ENCODE measurements at regions not wholly inside any gene's neighbourhood (a gene's known extent, or its start where the extent isn't known, plus 50 kb on each side); places are given as distances from the start of the nearest gene placed in this dataset.
"Not testable (repeated sequence)": the region's sequence is repeated elsewhere in the genome, so short reads cannot be mapped to it uniquely, and the experiment has no call there.

DNA sequence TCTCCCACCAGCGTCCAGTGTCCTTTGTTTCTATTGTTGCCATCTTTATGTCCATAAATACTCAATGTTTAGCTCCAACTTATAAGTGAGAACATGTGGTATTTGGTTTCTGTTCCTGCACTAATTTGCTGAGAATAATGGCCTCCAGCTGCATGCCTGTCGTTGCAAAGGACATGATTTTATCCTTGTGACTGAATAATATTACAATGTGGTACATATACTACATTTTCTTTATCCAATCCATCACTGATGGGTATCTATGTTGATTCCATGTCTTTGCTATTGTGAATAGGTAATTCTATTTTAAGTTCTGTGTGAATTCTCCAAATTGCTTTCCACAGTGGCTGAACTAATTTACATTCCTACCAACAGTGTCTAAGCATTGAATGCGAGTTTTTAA lies 578.6 kb upstream of the CA10 start:
- DNase-seq (ENCODE audit: low read depth) = no peak

DNA sequence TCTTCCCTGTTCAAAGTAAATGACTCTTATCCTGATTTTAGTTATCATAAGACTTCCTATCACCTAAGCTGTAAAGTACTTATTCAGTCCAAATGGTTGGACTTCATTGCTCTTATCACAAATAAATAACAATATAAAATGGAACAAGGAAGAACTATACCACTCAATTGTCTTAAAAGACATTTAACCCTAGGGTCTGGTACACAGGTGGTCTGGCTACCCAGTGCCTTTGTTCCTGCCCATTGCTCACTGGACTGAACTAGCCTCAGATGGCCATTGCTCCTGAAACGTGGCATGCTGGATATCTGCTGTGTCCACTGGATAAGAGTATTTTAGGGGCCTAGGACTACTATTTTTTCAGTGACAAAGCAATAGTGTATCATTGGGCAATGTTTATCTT lies 574.3 kb upstream of the CA10 start:
- DNase-seq (ENCODE audit: low read depth) = no peak

DNA sequence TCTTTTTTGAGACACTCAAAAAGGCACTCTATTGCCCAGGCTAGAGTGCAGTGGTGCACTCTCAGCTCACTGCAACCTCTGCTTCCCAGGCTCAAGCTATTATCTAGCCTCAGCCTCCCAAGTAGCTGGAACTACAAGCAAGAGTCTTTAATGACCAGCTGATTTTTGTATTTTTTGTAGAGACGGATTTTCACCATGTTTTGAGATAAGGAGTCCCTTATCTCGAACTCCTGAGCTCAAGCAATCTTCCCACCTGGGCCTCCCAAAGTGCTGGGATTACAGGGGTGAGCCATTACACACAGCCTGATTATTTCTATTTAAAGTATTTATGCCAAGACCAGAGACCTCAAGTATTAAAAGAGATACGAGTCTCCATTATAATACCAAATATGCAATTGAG lies 566.1 kb upstream of the CA10 start:
- no peak for DNase-seq (ENCODE audit: low read depth)

DNA sequence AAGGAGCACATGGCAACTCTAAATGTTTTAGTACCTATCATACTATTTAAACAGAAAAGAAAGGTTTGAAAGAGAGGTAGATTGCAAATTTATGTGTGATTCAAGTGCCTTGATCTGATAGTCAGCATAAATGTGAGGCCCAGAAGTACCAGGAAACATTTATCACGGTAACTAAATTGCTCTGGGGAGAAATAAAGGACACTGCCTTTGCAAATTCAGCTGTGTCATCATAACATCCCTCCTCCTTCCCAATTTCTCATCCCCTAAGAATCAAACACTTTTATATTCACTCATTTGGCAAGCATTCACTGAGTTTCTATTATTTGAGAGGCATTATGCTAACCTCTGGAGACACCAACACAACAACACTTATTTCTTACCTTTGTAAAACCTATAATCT lies 563.4 kb upstream of the CA10 start:
- DNase-seq (ENCODE audit: low read depth) = no peak

DNA sequence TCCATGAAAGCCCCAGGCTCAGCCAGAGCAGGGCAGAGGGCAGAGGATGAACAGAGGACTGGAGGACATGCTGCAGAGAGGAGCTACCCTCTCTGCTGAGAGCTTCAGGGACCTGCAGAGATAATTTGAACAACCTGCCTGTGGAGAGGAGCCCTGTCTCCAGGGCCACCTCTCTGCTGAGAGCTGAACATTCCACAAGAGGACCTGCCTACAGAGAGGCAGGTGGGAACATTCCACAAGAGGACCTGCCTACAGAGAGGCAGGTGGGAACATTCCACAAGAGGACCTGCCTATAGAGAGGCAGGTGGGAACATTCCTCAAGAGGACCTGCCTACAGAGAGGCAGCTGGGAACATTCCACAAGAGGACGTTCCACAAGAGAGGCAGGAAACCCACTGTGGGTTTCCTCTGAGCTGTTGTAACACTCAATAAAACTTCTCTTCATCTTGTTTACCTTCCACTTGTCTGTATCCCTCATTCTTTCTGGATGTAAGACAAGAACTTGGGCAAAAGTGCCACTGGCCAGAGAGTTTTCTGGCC lies 551.9 kb upstream of the CA10 start:
- DNase-seq (ENCODE audit: low read depth) = no peak

DNA sequence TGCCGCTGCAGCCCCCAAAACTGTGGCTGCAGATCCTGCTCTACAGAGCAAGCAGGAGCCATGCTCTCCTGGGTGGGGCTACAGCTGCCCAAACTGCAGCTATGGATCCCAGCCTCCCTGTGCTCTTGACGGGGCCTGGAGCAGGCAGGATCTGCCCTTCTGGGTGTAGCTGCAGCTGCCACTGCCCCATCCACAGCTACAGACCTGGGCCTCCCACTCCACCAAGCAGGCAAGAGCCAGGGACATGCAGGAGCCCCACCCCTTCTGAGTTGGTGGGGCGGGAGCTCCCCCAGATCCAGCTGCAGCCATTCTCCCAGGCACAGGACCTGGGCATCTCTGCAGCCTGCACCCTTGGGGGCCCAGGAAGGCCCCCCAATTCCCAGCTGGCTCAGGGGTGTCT lies 551.2 kb upstream of the CA10 start:
- DNase-seq (ENCODE audit: low read depth) = no peak

DNA sequence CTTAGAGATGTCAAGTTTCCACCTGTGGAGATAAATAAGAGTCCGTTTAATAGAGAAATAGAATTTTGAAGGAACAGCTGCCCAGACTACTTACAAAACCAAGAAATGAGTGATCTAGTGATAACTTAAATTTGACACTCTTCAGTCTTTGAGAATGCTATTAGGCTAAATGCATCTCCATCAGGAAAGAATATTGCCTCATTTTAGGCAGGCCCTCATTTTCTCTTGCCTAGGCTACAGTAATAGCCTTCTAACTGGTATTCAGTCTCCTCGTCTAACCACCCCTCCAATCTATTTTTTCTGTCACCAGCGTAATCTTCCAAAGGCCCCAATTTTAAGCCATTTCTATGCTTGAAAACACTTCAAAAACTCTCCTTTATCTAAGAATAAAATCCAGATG lies 537.8 kb upstream of the CA10 start:
- no peak for DNase-seq (ENCODE audit: low read depth)

DNA sequence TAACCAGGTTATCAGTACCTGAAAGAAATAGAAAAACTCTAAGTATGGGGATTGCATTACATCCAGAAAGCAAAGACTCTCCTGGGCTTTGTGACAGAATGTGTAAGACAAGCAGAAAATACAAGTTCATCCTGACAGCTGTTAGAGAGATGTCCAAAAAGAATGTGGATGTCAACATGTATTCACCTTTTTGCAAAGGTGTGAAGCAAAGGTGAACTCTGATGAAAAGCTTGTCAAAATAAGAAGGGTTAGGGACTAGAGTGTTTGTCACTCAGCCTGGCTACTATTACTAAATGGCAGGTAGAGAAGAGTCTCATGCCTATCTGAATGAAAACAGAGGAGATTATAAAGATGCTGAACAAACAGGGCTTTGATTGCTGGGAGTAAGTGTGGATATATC lies 527.6 kb upstream of the CA10 start:
- DNase-seq (ENCODE audit: low read depth) = no peak

DNA sequence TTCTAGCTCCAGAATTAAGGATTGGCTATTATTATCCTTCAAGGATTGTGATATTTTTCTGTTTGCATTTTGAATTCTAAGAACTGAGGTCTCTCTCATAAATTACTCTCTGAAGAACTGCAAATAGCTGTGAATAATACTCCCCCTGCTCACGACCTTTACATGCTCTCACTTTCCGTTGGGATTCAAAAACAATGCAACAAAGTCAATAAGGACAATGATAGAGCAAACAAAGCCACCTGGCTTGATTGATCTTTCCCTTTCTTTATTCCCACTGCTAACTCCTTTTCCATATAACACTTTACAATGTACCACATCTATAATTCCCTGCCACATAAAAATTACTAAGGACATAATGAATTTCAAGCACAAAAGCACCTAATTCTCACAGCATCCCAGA lies 523.0 kb upstream of the CA10 start:
- no peak for DNase-seq (ENCODE audit: low read depth)

DNA sequence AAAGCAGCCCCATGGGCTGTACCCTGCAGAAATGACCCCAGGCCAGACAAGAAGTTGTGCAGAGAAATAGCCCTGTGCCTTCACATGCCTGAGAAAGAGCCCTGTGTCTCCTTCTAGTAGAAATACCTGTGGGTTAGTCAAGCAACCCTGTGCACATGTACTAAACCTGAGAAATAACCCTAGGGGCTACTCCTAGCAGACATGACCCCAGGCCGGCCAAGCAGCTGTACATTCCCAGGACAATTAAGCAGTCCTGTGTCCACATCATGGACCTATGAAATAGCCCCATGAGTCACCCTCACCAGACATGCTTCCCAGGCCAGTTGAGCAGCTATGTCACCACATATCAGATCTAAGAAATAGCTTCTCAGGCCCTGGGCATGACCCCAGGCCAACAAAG lies 519.7 kb upstream of the CA10 start:
- DNase-seq (ENCODE audit: low read depth) = no peak

DNA sequence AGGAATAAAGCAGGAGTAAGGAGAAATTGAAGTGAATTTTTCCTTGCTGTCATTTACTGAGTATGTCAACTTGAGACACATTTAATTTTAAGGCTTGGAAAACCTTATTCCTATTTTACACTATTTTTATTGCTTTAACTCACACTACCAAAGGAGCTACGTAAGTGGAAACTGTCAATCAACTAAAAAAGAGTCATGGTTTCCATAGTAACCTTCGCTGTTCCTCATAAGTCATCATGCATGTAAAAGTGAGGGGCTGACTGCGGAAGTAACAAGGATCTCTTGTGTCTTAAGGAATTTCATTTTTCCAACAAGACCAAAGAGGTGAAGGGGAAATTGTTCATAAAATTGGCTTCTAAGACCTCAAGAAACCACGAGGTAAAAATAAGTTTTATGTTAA lies 516.2 kb upstream of the CA10 start:
- DNase-seq (ENCODE audit: low read depth) = no peak

DNA sequence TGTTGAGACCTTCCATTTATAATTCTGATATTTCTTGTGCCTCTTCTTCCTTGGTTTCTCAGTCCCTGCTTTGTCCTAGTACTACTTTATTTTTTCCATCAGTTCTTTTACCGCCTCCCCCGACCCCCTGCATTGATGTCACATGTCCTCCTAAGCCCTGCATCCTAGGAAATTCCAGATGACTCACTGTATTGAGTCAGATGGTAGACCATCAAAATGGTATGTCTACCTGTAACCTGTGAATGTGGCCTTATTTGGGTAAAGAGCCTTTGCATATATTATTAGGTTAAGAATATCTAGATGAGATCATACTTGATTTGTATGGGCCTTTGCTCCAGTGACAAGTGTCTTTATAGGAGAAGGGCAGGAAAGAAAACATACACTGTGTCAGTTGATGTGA lies 515.3 kb upstream of the CA10 start:
- no peak for DNase-seq (ENCODE audit: low read depth)

DNA sequence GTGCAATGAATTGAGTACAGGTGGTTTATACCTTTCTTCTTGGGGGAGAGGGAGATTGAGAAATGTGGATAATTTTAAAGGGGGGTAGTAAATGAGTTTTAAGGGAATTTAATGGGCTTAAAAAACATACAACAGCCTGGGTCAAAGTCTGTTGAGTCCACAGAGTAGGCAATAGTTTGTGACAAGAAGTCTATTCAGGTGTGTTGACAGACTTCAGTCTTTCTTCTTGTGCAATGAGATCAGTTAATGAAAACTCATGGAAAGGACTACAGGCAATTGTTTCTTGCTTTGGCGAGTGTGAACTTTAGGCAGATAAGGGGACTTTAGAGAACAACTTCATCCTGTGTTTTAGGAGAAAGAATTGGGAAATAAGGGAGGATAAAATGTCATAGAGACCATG lies 507.8 kb upstream of the CA10 start:
- no peak for DNase-seq (ENCODE audit: low read depth)

DNA sequence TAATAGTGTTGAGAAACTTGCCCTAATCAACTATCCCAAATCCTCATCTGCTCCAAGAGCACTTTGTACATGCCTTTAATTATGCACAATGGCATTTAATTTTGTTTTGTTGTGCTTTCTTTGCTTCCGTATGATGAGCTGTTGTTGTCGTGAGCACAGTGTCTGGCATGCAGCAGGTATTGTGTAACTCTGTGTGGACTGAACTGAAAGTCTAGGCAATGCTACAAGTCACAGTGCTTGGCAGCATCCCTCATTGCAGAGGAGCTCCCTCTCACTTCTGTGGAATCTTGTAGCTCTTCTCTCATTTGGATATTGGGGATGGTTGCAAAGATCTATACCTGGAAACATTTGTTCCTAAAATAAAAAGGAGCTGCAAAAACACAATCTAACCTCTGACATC lies 502.2 kb upstream of the CA10 start:
- DNase-seq (ENCODE audit: low read depth) = no peak

DNA sequence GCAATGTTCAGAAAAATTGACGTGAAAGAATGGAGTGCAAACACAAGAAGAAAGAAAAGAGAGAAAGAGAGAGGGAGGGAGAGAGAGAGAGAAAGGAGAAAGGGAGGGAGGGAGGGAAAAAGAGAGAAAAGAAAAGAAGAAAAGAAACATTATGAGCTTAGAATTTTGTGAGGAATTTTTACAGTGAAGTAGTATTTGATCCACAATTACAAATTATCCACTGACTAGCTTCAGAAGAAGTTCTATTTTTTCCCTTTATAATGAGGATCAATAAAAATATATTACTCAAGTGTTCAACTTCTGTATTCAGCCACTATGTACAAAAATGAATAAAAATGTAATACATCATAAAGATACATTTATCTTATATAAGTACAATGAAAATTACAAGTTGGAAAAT lies 494.5 kb upstream of the CA10 start:
- DNase-seq (ENCODE audit: low read depth) = no peak

DNA sequence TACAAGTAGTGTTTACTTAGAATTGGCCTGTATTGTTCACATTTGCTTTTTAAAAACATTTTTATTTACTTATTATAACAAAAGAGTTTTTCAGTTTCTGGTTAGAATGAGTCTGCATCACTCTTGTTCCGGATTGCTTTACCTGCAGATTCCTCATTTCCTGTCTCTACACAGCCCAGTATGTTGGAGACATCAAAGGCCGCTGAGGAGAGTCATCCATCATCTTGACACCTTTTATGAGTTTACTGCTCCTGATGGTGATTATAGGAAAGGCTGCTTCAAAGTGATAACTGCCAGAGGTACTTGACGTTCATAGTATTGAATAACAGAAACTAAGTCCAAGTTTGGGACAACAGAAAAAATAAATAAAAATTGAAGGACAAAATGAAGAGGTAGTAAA lies 490.5 kb upstream of the CA10 start:
- DNase-seq (ENCODE audit: low read depth) = no peak

DNA sequence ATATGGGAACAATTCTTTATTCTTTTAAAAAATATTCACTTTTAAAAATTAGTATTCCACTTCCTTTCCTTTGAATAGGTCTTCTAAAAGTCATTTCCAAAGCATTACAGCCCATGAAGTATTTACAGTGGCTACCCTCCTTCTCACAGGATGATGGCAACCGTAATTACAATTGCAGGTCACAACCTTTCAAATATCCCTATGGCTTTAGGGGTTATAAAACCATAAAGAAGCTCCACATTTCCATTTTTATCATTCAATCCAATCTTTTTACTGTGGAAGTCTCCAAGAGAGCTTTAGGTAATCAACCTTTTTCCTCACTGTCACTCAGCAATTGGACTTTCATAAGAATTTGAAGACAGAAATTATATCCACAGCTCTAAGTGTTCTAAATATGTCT lies 488.9 kb upstream of the CA10 start:
- no peak for DNase-seq (ENCODE audit: low read depth)

DNA sequence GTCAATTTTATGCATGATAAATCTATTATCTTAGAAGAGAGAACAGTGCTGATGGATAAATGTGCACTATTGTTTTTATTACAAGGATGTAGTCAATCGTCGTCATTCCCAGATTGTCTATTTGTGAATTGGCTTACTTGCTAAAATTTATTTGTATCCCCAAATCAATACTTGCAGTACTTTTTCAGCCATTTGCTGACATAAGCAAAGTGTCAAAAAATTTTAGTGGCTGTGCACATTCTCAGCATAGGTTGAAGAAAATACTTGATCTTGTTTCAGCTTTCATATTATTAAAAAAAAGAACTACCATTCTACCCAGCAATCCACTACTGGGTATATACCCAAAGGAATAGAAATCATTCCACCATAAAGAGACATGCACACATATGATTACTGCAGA lies 477.9 kb upstream of the CA10 start:
- DNase-seq (ENCODE audit: low read depth) = no peak

DNA sequence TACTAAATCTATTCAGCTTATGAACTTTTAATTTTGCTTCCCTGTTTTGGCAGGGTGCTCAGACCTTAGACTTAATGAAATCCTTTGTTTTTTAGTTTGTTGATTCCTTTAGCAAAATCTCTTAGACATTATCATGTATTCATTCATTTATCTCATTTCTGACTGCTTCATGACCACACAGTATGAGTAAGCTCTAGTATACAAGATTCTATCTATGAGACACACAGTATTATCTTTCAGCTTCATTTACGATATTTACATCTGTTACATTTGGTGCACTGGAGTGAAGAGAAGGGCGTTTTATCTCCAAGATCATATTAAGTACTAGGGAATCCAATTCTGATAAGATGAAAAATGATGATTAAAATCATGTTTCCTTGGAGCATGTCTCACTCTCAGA lies 448.1 kb upstream of the CA10 start:
- DNase-seq (ENCODE audit: low read depth) = no peak

DNA sequence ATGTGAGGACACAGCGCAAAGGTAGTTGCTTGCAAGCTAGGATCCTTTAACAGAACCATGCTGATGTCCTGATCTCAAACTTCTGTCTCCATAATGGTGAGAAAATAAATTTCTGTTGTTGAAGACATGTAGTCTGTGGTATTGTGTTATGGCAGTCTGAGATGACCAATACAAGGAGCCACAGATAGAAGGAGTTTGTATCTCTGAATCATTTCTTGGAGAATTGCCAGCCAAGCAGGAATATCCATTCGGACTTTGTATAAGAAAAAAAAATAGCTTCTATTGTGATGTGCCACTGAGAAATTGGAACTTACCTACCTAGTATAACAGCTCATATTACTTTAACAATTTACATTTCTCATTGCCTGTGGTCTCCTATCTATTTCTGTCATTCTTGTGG lies 447.6 kb upstream of the CA10 start:
- no peak for DNase-seq (ENCODE audit: low read depth)

DNA sequence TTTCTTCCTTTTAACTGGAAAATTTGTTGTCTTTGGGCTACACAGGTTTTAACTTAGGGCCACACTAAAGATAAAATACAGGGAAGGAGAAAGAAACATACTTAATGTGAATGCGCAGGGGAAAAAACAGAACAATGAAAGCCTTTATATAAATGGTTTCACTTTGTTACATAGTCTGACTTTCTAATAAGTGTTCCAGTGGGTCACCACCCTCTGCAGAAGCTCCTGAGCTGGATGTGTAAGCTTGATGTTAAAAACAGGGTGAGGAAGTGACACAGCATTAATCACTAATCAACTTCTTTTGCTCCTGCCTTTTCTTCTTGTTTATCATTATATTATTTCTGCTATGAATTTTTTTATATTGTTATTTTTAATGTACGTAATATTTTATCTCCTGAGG lies 445.6 kb upstream of the CA10 start:
- DNase-seq (ENCODE audit: low read depth) = no peak

DNA sequence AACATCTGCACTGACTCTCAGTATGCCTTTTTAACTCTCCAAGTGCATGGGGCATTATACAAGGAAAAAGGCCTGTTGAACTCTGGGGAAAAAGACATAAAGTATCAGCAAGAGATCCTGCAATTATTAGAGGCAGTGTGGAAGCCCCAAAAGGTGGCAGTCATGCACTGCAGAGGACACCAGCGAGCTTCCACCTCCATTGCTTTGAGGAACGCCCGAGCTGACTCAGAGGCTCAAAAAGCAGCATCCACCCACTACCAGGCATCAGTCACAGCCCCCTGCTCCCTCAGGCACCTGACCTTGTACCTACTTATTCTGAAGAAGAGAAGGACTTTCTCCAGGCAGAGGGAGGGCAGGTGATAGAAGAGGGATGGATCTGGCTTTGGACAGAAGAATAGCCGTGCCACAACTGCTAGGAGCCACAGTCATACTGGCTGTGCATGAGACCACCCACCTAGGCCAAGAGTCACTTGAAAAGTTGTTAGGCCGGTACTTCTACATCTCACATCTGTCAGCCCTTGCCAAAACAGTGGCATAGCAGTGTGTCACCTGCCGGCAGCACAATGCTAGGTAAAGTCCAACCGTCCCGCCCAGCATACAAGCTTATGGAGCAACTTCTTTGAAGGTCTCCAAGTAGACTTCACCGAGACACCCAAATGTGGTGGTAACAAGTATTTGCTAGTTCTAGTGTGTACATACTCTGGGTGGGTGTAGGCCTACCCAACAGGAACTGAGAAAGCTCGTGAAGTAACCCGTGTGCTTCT lies 439.1 kb upstream of the CA10 start:
- not testable (repeated sequence) for DNase-seq (ENCODE audit: low read depth)

DNA sequence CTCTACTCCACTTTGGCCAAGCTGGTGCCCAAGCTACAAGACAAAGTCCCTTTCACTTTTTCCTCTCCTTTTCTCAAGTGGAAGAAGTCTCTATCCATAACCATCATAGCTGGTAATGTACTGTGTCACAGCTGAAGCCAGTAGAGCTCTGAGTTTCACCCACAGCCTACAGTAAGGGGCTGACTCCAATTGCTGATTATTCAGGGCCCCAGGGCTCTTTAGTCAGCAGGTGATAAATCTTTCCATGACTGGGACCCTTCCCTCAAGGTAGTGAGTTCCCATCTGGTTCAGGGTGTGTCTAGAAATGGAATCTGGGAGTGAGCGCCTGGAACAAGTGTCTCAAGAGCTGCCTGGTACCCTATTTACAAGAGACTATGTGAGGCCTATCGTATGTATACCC lies 436.0 kb upstream of the CA10 start:
- DNase-seq (ENCODE audit: low read depth) = no peak

DNA sequence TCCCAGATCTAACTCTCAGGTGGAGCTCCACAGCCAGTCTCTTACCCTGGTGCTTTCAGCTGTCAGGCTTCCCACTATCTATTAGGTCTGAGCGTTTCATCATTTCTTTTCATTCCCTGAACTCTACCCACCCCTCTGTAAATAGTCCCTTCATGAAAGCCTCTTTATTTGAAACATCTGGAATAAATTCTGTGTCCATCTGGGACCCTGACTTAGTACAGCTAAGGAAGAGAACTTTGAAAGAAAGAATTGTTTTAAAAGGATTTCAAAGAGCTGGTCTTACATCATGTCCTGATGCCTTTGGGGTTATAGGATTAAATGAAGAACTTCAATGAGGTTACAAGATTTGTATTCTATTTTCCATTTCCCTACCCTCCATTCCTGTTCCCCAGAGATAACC lies 388.5 kb upstream of the CA10 start:
- DNase-seq (ENCODE audit: low read depth) = no peak

DNA sequence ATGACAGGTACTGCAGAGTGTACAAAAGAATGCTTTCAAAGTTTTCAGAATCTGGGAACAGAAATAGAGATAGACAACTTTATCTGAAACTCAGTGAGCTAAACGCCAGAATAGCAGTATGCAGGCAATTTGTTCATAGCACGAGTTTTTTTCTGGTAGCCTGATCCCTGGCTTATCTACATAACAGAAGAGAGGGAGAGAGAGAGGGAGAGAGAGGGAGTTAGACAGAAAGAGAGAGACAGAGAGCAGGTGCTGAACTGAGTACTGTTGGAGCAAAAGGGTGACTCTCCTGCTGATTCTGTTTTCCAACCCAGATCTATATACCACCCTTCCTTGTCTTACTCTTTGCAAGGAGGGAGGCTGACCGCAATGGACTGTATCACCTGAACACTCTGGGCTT lies 388.0 kb upstream of the CA10 start:
- DNase-seq (ENCODE audit: low read depth) = no peak
